ENCODE measurements at regions not wholly inside any gene's neighbourhood (a gene's known extent, or its start where the extent isn't known, plus 50 kb on each side); places are given as distances from the start of the nearest gene placed in this dataset.
"Not testable (repeated sequence)": the region's sequence is repeated elsewhere in the genome, so short reads cannot be mapped to it uniquely, and the experiment has no call there.

GRCh38 chr1:78334952-78335351 lies 155.8 kb upstream of the PTGFR start:
- DNase-seq = no peak
- intact Hi-C loops (cut with DNase I) = no loop called here

GRCh38 chr1:78336751-78337150 lies 154.0 kb upstream of the PTGFR start:
- DNase-seq; intact Hi-C loops (cut with DNase I): not testable (repeated sequence)

GRCh38 chr1:78339490-78339889 lies 151.3 kb upstream of the PTGFR start:
- intact Hi-C loops (cut with DNase I) = no loop called here
- no peak for DNase-seq

GRCh38 chr1:78340006-78340405 lies 150.8 kb upstream of the PTGFR start:
- no peak for DNase-seq
- intact Hi-C loops (cut with DNase I) = no loop called here

GRCh38 chr1:78348496-78349284 lies 142.1 kb upstream of the PTGFR start:
- intact Hi-C loops (cut with DNase I) = no loop called here

GRCh38 chr1:78351551-78352216 lies 139.1 kb upstream of the PTGFR start:
- no peak for DNase-seq
- intact Hi-C loops (cut with DNase I) = no loop called here

More at GRCh38 chr1:78348496-78349284, 142.1 kb upstream of the PTGFR start:
- DNase-seq = no peak

GRCh38 chr1:78355656-78356055 lies 135.1 kb upstream of the PTGFR start:
- intact Hi-C loops (cut with DNase I) = no loop called here
- DNase-seq = no peak

GRCh38 chr1:78358165-78358564 lies 132.6 kb upstream of the PTGFR start:
- intact Hi-C loops (cut with DNase I) = no loop called here
- DNase-seq = no peak

- intact Hi-C loops (cut with DNase I) = no loop called here
- DNase-seq = no peak
These were observed 131.1 kb upstream of the PTGFR start for GRCh38 chr1:78359666-78360065.

- intact Hi-C loops (cut with DNase I) = no loop called here
- DNase-seq = no peak
These were observed 130.2 kb upstream of the PTGFR start for GRCh38 chr1:78360584-78360983.

GRCh38 chr1:78367700-78368099 lies 123.1 kb upstream of the PTGFR start:
- intact Hi-C loops (cut with DNase I) = no loop called here
- no peak for DNase-seq

- no peak for DNase-seq
- intact Hi-C loops (cut with DNase I) = no loop called here
These were observed 121.2 kb upstream of the PTGFR start for GRCh38 chr1:78369546-78369945.

GRCh38 chr1:78370356-78370755 lies 120.4 kb upstream of the PTGFR start:
- intact Hi-C loops (cut with DNase I) = no loop called here

GRCh38 chr1:78370779-78371482 lies 119.8 kb upstream of the PTGFR start:
- DNase-seq = no peak
- intact Hi-C loops (cut with DNase I) = no loop called here

More at GRCh38 chr1:78370356-78370755, 120.4 kb upstream of the PTGFR start:
- DNase-seq = no peak

GRCh38 chr1:78373676-78374075 lies 117.1 kb upstream of the PTGFR start:
- intact Hi-C loops (cut with DNase I) = no loop called here
- no peak for DNase-seq

GRCh38 chr1:78375996-78376395 lies 114.8 kb upstream of the PTGFR start:
- intact Hi-C loops (cut with DNase I) = no loop called here
- DNase-seq = no peak

- intact Hi-C loops (cut with DNase I) = no loop called here
These were observed 113.3 kb upstream of the PTGFR start for GRCh38 chr1:78377356-78377928.

GRCh38 chr1:78383923-78384322 lies 106.9 kb upstream of the PTGFR start:
- no peak for DNase-seq
- intact Hi-C loops (cut with DNase I) = no loop called here

More at GRCh38 chr1:78377356-78377928, 113.3 kb upstream of the PTGFR start:
- DNase-seq = no peak

GRCh38 chr1:78385744-78386462 lies 104.9 kb upstream of the PTGFR start:
- no peak for DNase-seq
- intact Hi-C loops (cut with DNase I) = no loop called here
